CD14-positive monocyte (primary cell): ENCODE measurements at regions not wholly inside any gene's neighbourhood (a gene's known extent, or its start where the extent isn't known, plus 50 kb on each side); places are given as distances from the start of the nearest gene placed in this dataset.

Experiments used
- DNase-seq, 3 donors: peaks; one replicate each; pipeline ENCODE4 v3.0.0-alpha.2; 2011 to 2022
- H2AFZ ChIP-seq: 2 replicates; pipeline ENCODE4 v1.6.0; 2012; ENCODE audit warnings: mild to moderate bottlenecking, low read depth, low read length, inconsistent platforms; ENCODE audit not compliant: insufficient read depth, poor library complexity, severe bottlenecking
- H3K27ac ChIP-seq, 2 donors: 1 replicate in 1 of 2; 2 replicates in 1 of 2; pipeline ENCODE4 v1.5.1; 2012 to 2013; ENCODE audit warnings: low read length in 2 of 2, control low read depth in 1 of 2, inconsistent platforms in 1 of 2, low read depth in 1 of 2, mild to moderate bottlenecking in 1 of 2
- H3K27me3 ChIP-seq, 2 donors: one replicate each; pipeline versions ENCODE4 v1.6.0 to v1.6.1; 2011 to 2013; ENCODE audit warnings: low read length in 2 of 2; ENCODE audit not compliant: control insufficient read depth in 2 of 2, insufficient read depth in 2 of 2
- H3K36me3 ChIP-seq, 2 donors: replicated peaks in 1 of 2; 1 replicate in 1 of 2; 2 replicates in 1 of 2; pipeline versions ENCODE4 v1.5.1 to v1.6.1; 2012 to 2013; ENCODE audit warnings: low read length in 2 of 2, control low read depth in 1 of 2, inconsistent platforms in 1 of 2, mild to moderate bottlenecking in 1 of 2; ENCODE audit not compliant: insufficient read depth in 2 of 2, control insufficient read depth in 1 of 2
- H3K4me1 ChIP-seq, 2 donors: 1 replicate in 1 of 2; 2 replicates in 1 of 2; pipeline versions ENCODE4 v1.5.1 to v1.6.1; 2012 to 2013; ENCODE audit warnings: low read length in 2 of 2, control low read depth in 1 of 2, inconsistent platforms in 1 of 2, mild to moderate bottlenecking in 1 of 2, moderate library complexity in 1 of 2; ENCODE audit not compliant: insufficient read depth in 2 of 2, control insufficient read depth in 1 of 2
- H3K4me2 ChIP-seq: replicated peaks from 2 replicates; pipeline ENCODE3; 2012; ENCODE audit warnings: low read length, moderate library complexity, mild to moderate bottlenecking; ENCODE audit not compliant: poor library complexity, severe bottlenecking; ENCODE audit errors: extremely low read depth
- H3K4me3 ChIP-seq, 3 experiments: fragments of 200-600 bp in 1 of 3; sonication (generic) in 1 of 3; replicated peaks in 1 of 3; 1 replicate in 2 of 3; 2 replicates in 1 of 3; pipeline ENCODE4 v1.5.1; 2011 to 2013; ENCODE audit warnings: low read length in 3 of 3, mild to moderate bottlenecking in 3 of 3, control low read depth in 2 of 3, low read depth in 2 of 3, inconsistent platforms in 1 of 3, moderate library complexity in 1 of 3
- H3K79me2 ChIP-seq: 2 replicates; pipeline ENCODE4 v1.6.0; 2012; ENCODE audit warnings: mild to moderate bottlenecking, control low read depth, inconsistent platforms, low read length, moderate library complexity; ENCODE audit not compliant: insufficient read depth
- H3K9ac ChIP-seq: 2 replicates; pipeline ENCODE4 v1.6.0; 2017; ENCODE audit warnings: low read length, mild to moderate bottlenecking; ENCODE audit not compliant: insufficient read depth, poor library complexity, severe bottlenecking
- H3K9me3 ChIP-seq, 2 donors: replicated peaks in 1 of 2; 1 replicate in 1 of 2; 2 replicates in 1 of 2; pipeline versions ENCODE4 v1.5.1 to v1.6.1; 2012 to 2013; ENCODE audit warnings: low read length in 2 of 2, control low read depth in 1 of 2; ENCODE audit not compliant: control insufficient read depth in 1 of 2, insufficient read depth in 1 of 2
- H4K20me1 ChIP-seq: 2 replicates; pipeline ENCODE4 v1.6.0; 2012; ENCODE audit warnings: mild to moderate bottlenecking, low read length, control low read depth, moderate library complexity; ENCODE audit not compliant: insufficient read depth
- H3K27ac Mint-ChIP-seq, 7 donors: one replicate each; pipeline ENCODE4 v1.8.0; 2020; ENCODE audit warnings: mild to moderate bottlenecking in 7 of 7, mixed read lengths in 7 of 7, moderate library complexity in 6 of 7, inconsistent platforms in 2 of 7
- H3K27me3 Mint-ChIP-seq, 3 donors: one replicate each; pipeline ENCODE4 v1.8.0; 2021 to 2022; ENCODE audit warnings: low read depth in 3 of 3, mild to moderate bottlenecking in 3 of 3, mixed read lengths in 3 of 3, moderate library complexity in 3 of 3, inconsistent platforms in 1 of 3
- H3K36me3 Mint-ChIP-seq, 2 donors: one replicate each; pipeline ENCODE4 v1.8.0; 2020; ENCODE audit warnings: mixed read lengths in 2 of 2, inconsistent platforms in 1 of 2, mild to moderate bottlenecking in 1 of 2
- H3K4me1 Mint-ChIP-seq: one replicate; pipeline ENCODE4 v1.8.0; 2020; ENCODE audit warnings: mild to moderate bottlenecking, mixed read lengths
- H3K4me3 Mint-ChIP-seq, 2 donors: one replicate each; pipeline ENCODE4 v1.8.0; 2020; ENCODE audit warnings: mild to moderate bottlenecking in 2 of 2, mixed read lengths in 2 of 2, moderate library complexity in 1 of 2
- H3K9me3 Mint-ChIP-seq, 7 donors: one replicate each; pipeline ENCODE4 v1.8.0; 2020 to 2022; ENCODE audit warnings: mixed read lengths in 7 of 7, mild to moderate bottlenecking in 6 of 7, moderate library complexity in 6 of 7, inconsistent platforms in 2 of 7
- CTCF ChIP-seq: fragments of 200-600 bp; IDR thresholded peaks from one replicate; pipeline ENCODE4 v1.8.0; 2022; ENCODE audit warnings: antibody characterized with exemption, mild to moderate bottlenecking
- WGBS: methylation state at CpG from one replicate; pipeline ENCODE4 v1.1.5; 2013; ENCODE audit warnings: missing lambda C conversion rate; ENCODE audit not compliant: insufficient coverage; 5-methylcytosine and 5-hydroxymethylcytosine counted together
- intact Hi-C, 2 donors: fragments of 100-400 bp; cut with micrococcal nuclease; formaldehyde crosslinking; loops; one replicate each; pipeline versions ENCODE4 v1.15.0 to v1.15.1; 2023

GRCh38 chr6:133115946-133116345, 125.2 kb upstream of the EYA4 start:
- WGBS: no CpG with 5 or more reads among the region's 2 CpGs
- H3K27ac Mint-ChIP-seq: no peak overlapping the region

GRCh38 chr6:133128191-133128590, 113.0 kb upstream of the EYA4 start:
- H2AFZ ChIP-seq: no peak overlapping the region
- Mint-ChIP-seq H3K27me3 (no peaks in the 10 kb centered on the region), H3K27ac (no peak overlapping the region), H3K4me1 (no peaks in the 10 kb centered on the region), H3K4me3 (no peak overlapping the region), H3K9me3 (peaks cover 0 to 7% (median 4%) of the 10 kb centered on the region in 7 donors), H3K36me3 (no peaks in the 10 kb centered on the region)
- no peaks in the 10 kb centered on the region for H3K79me2 ChIP-seq
- H3K9ac ChIP-seq: no peak overlapping the region
- no peaks in the 10 kb centered on the region for H3K27me3 ChIP-seq
- H3K27ac ChIP-seq: no peak overlapping the region
- H3K4me3 ChIP-seq: no peak overlapping the region
- intact Hi-C loops: no loop called here
- no peak overlapping the region for H3K4me2 ChIP-seq
- H3K36me3 ChIP-seq: no peaks in the 10 kb centered on the region
- H4K20me1 ChIP-seq: no peaks in the 10 kb centered on the region
- H3K4me1 ChIP-seq: no peaks in the 10 kb centered on the region
- 83% methylated on average over 1 of the region's 2 CpGs for WGBS
- no peak for TF ChIP-seq CTCF
- H3K9me3 ChIP-seq: peaks cover 0 to 6% of the 10 kb centered on the region in 2 donors
- no peak for DNase-seq

More at GRCh38 chr6:133115946-133116345, 125.2 kb upstream of the EYA4 start:
- no peaks in the 10 kb centered on the region for H3K9me3 ChIP-seq
- no peaks in the 10 kb centered on the region for H3K4me1 Mint-ChIP-seq
- no peaks in the 10 kb centered on the region for H3K79me2 ChIP-seq
- TF ChIP-seq CTCF: no peak
- H3K36me3 ChIP-seq: no peaks in the 10 kb centered on the region
- no peak overlapping the region for H3K9ac ChIP-seq
- no peaks in the 10 kb centered on the region for H3K27me3 ChIP-seq
- no peak overlapping the region for H3K4me3 ChIP-seq
- H3K9me3 Mint-ChIP-seq: peaks cover 1 to 14% (median 7%) of the 10 kb centered on the region in 7 donors
- H3K4me1 ChIP-seq: no peaks in the 10 kb centered on the region
- no peaks in the 10 kb centered on the region for H4K20me1 ChIP-seq
- no peak overlapping the region for H3K4me3 Mint-ChIP-seq
- H3K27me3 Mint-ChIP-seq: peaks cover 0 to 2% (median 1%) of the 10 kb centered on the region in 3 donors
- no peak for DNase-seq
- no peak overlapping the region for H3K27ac ChIP-seq
- intact Hi-C loops: no loop called here
- no peaks in the 10 kb centered on the region for H3K36me3 Mint-ChIP-seq
- no peak overlapping the region for H2AFZ ChIP-seq
- H3K4me2 ChIP-seq: no peak overlapping the region
